ENCODE measurements at regions not wholly inside any gene's neighbourhood (a gene's known extent, or its start where the extent isn't known, plus 50 kb on each side); places are given as distances from the start of the nearest gene placed in this dataset.

DNA sequence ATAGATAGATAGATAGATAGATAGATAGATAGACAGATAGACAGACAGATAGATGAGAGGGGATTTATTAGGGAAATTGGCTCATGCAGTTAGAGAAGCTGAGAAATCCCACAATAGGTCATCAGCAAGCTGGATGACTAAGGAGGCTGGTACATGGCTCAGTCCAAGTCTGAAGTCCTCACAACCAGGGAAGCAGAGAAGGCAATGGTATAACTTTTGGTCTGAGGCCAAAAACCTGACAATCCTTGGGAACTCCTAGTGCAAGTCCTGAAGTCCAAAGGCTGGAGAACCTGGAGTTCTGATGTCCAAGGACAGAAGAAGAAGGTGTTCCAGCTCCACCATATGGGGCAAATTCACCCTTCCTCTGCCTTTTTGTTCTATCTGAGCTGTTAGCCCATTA is 517.6 kb upstream of the ATP2B1 start:
- no peak for FAIRE-seq
- Histone ChIP-seq H3K36me3 (ENCODE audit: insufficient read depth, low read length) (no peaks in the 10 kb centered on the region), H3K9me3 (ENCODE audit: insufficient read depth, low read depth, low read length) (no peaks in the 10 kb centered on the region), H3K4me2 (ENCODE audit: low read length) (no peak overlapping the region), H3K9ac (ENCODE audit: low read length) (no peak overlapping the region), H3K4me3 (ENCODE audit: insufficient read depth, low read depth, low read length) (no peak overlapping the region), H3K27me3 (ENCODE audit: insufficient read depth, low read length) (no peaks in the 10 kb centered on the region), H2AFZ (ENCODE audit: low read depth, low read length) (no peak overlapping the region), H3K79me2 (ENCODE audit: insufficient read depth, low read length) (no peaks in the 10 kb centered on the region), H3K27ac (ENCODE audit: low read depth, low read length) (no peak overlapping the region), H3K4me1 (ENCODE audit: insufficient read depth, low read length) (peaks cover 6% of the 10 kb centered on the region), H4K20me1 (ENCODE audit: insufficient read depth, low read length) (no peaks in the 10 kb centered on the region)
- peaks cover 3% of the 10 kb centered on the region for H3K9me3 Mint-ChIP-seq (ENCODE audit: unreplicated experiment)
- H3K4me3 Mint-ChIP-seq (ENCODE audit: unreplicated experiment): no peak overlapping the region
- H3K4me1 Mint-ChIP-seq (ENCODE audit: low read depth, unreplicated experiment): peaks cover 19% of the 10 kb centered on the region
- no peaks in the 10 kb centered on the region for H3K27me3 Mint-ChIP-seq (ENCODE audit: low read depth, unreplicated experiment)
- H3K27ac Mint-ChIP-seq (ENCODE audit: unreplicated experiment): no peak overlapping the region
- TF ChIP-seq, protein P1, sequence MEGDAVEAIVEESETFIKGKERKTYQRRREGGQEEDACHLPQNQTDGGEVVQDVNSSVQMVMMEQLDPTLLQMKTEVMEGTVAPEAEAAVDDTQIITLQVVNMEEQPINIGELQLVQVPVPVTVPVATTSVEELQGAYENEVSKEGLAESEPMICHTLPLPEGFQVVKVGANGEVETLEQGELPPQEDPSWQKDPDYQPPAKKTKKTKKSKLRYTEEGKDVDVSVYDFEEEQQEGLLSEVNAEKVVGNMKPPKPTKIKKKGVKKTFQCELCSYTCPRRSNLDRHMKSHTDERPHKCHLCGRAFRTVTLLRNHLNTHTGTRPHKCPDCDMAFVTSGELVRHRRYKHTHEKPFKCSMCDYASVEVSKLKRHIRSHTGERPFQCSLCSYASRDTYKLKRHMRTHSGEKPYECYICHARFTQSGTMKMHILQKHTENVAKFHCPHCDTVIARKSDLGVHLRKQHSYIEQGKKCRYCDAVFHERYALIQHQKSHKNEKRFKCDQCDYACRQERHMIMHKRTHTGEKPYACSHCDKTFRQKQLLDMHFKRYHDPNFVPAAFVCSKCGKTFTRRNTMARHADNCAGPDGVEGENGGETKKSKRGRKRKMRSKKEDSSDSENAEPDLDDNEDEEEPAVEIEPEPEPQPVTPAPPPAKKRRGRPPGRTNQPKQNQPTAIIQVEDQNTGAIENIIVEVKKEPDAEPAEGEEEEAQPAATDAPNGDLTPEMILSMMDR (IDR thresholded peaks at IDR 0.05; ENCODE audit: insufficient read depth, low read depth, low read length): no peak
- no peak for TF ChIP-seq EZH2 (IDR thresholded peaks at IDR 0.05; ENCODE audit: insufficient read depth, low read length)
- no peaks in the 10 kb centered on the region for H3K36me3 Mint-ChIP-seq (ENCODE audit: low read depth, unreplicated experiment)
- DNase-seq (ENCODE audit: low read depth): no peak

DNA sequence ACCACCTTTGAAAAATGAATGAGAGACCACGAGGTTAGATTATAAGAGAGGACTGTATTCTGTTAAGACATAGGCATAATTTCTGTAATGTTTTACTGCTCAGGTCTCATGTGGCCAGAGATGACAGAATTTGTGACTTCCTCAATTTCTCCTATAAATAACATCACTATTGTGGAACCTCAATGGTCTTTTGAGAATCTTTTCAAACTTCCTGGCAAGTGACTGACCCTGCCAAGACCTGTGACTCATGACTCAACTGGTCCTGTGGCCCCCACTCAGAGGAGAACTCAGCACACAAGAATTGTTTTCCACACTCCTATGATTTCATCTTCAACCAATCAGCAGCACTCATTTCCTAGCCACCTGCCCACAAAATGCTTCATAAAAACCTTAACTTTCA is 508.2 kb upstream of the ATP2B1 start:
- Histone ChIP-seq H3K27ac (ENCODE audit: low read depth, low read length) (no peak overlapping the region), H3K9me3 (ENCODE audit: insufficient read depth, low read depth, low read length) (no peaks in the 10 kb centered on the region), H3K4me1 (ENCODE audit: insufficient read depth, low read length) (no peaks in the 10 kb centered on the region), H3K9ac (ENCODE audit: low read length) (no peak overlapping the region), H3K36me3 (ENCODE audit: insufficient read depth, low read length) (no peaks in the 10 kb centered on the region), H3K4me3 (ENCODE audit: insufficient read depth, low read depth, low read length) (no peak overlapping the region), H3K79me2 (ENCODE audit: insufficient read depth, low read length) (no peaks in the 10 kb centered on the region), H2AFZ (ENCODE audit: low read depth, low read length) (no peak overlapping the region), H4K20me1 (ENCODE audit: insufficient read depth, low read length) (no peaks in the 10 kb centered on the region), H3K27me3 (ENCODE audit: insufficient read depth, low read length) (no peaks in the 10 kb centered on the region), H3K4me2 (ENCODE audit: low read length) (no peak overlapping the region)
- FAIRE-seq (no peak), DNase-seq (ENCODE audit: low read depth) (peak; percentile 66)
- H3K4me3 Mint-ChIP-seq (ENCODE audit: unreplicated experiment): no peak overlapping the region
- TF ChIP-seq EZH2 (IDR thresholded peaks at IDR 0.05; ENCODE audit: insufficient read depth, low read length): no peak
- TF ChIP-seq, protein P1 (IDR thresholded peaks at IDR 0.05; ENCODE audit: insufficient read depth, low read depth, low read length): no peak
- no peaks in the 10 kb centered on the region for H3K4me1 Mint-ChIP-seq (ENCODE audit: low read depth, unreplicated experiment)
- H3K36me3 Mint-ChIP-seq (ENCODE audit: low read depth, unreplicated experiment): no peaks in the 10 kb centered on the region
- H3K27me3 Mint-ChIP-seq (ENCODE audit: low read depth, unreplicated experiment): no peaks in the 10 kb centered on the region
- H3K9me3 Mint-ChIP-seq (ENCODE audit: unreplicated experiment): peaks cover 4% of the 10 kb centered on the region
- no peak overlapping the region for H3K27ac Mint-ChIP-seq (ENCODE audit: unreplicated experiment)

DNA sequence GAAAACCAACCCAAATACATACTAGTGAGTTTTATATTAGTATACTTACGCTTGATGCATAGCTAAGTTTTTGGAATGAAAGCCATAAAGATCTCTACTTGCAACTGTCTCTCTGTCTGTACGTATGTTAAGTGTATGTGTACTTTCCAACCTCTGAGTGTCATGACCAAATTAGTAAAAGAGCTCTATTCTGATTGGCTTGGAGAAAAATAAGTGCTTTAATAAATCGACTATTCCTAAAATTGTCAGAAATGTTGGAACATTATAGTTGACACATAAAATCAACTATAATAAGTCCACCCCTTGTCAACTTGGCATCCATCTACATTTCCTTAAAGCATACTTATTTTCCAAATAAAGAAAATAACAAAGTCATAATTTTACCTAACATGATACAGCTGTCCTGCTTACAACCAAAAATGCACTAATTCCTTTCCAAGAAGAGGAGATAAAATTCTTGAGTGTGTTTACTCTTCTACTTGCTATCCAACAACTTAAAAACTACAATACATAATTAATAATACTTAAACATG is 507.4 kb upstream of the ATP2B1 start:
- Histone ChIP-seq H3K79me2 (ENCODE audit: insufficient read depth, low read length) (no peaks in the 10 kb centered on the region), H3K9me3 (ENCODE audit: insufficient read depth, low read depth, low read length) (no peaks in the 10 kb centered on the region), H3K36me3 (ENCODE audit: insufficient read depth, low read length) (no peaks in the 10 kb centered on the region), H3K4me3 (ENCODE audit: insufficient read depth, low read depth, low read length) (no peak overlapping the region), H4K20me1 (ENCODE audit: insufficient read depth, low read length) (no peaks in the 10 kb centered on the region), H3K4me1 (ENCODE audit: insufficient read depth, low read length) (peaks cover 4% of the 10 kb centered on the region), H3K9ac (ENCODE audit: low read length) (no peak overlapping the region), H2AFZ (ENCODE audit: low read depth, low read length) (no peak overlapping the region), H3K4me2 (ENCODE audit: low read length) (no peak overlapping the region), H3K27ac (ENCODE audit: low read depth, low read length) (no peak overlapping the region), H3K27me3 (ENCODE audit: insufficient read depth, low read length) (no peaks in the 10 kb centered on the region)
- no peak for FAIRE-seq
- DNase-seq (ENCODE audit: low read depth): no peak
- H3K36me3 Mint-ChIP-seq (ENCODE audit: low read depth, unreplicated experiment): no peaks in the 10 kb centered on the region
- TF ChIP-seq, protein P1 (IDR thresholded peaks at IDR 0.05; ENCODE audit: insufficient read depth, low read depth, low read length): no peak
- no peak for TF ChIP-seq EZH2 (IDR thresholded peaks at IDR 0.05; ENCODE audit: insufficient read depth, low read length)
- H3K9me3 Mint-ChIP-seq (ENCODE audit: unreplicated experiment): peaks cover 3% of the 10 kb centered on the region
- H3K27me3 Mint-ChIP-seq (ENCODE audit: low read depth, unreplicated experiment): no peaks in the 10 kb centered on the region
- peaks cover 3% of the 10 kb centered on the region for H3K4me1 Mint-ChIP-seq (ENCODE audit: low read depth, unreplicated experiment)
- H3K27ac Mint-ChIP-seq (ENCODE audit: unreplicated experiment): no peak overlapping the region
- H3K4me3 Mint-ChIP-seq (ENCODE audit: unreplicated experiment): no peak overlapping the region
